OCI-LY7 (cell line): ENCODE measurements at regions not wholly inside any gene's neighbourhood (a gene's known extent, or its start where the extent isn't known, plus 50 kb on each side); places are given as distances from the start of the nearest gene placed in this dataset.

ENCODE experiments used
- EZH2phosphoT487 ChIP-seq: fragments of 200-600 bp; sonication (generic); IDR thresholded peaks from 2 replicates; pipeline ENCODE4 v1.6.1; 2018; ENCODE audit warnings: low read depth, borderline replicate concordance, mild to moderate bottlenecking, mixed run types, antibody characterized with exemption, low read length, moderate library complexity, mixed read lengths
- TF ChIP-seq, protein P1 (sequence below): fragments of 200-600 bp; sonication (generic); conservative IDR thresholded peaks from 2 replicates; pipeline ENCODE4 v1.5.1; 2014; ENCODE audit warnings: mild to moderate bottlenecking, antibody characterized with exemption, low read length, moderate library complexity, mixed read lengths

DNA sequence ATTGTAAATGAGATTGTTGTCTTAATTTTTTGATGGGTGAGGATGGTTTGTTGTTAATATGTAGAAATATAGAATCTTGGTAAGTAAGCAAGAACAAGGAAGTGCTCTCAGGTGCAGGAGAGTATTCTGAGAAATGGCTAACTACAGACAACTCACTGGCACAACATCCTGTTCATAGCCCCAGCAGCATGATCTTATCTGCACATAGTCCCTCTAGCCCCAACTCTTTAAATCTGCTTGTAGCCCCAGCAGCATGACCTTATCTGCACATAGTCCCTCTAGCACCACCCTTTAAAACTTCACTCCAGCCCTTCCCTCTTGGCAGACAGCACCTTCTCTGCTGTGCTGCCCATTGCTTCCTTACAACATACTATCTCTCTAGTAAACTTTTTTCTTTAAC lies 1957.1 kb upstream of the ADGRL3 start:
- no peak for TF ChIP-seq EZH2phosphoT487
- TF ChIP-seq, protein P1, sequence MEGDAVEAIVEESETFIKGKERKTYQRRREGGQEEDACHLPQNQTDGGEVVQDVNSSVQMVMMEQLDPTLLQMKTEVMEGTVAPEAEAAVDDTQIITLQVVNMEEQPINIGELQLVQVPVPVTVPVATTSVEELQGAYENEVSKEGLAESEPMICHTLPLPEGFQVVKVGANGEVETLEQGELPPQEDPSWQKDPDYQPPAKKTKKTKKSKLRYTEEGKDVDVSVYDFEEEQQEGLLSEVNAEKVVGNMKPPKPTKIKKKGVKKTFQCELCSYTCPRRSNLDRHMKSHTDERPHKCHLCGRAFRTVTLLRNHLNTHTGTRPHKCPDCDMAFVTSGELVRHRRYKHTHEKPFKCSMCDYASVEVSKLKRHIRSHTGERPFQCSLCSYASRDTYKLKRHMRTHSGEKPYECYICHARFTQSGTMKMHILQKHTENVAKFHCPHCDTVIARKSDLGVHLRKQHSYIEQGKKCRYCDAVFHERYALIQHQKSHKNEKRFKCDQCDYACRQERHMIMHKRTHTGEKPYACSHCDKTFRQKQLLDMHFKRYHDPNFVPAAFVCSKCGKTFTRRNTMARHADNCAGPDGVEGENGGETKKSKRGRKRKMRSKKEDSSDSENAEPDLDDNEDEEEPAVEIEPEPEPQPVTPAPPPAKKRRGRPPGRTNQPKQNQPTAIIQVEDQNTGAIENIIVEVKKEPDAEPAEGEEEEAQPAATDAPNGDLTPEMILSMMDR = no peak
